ENCODE measurements at regions not wholly inside any gene's neighbourhood (a gene's known extent, or its start where the extent isn't known, plus 50 kb on each side); places are given as distances from the start of the nearest gene placed in this dataset.

DNA sequence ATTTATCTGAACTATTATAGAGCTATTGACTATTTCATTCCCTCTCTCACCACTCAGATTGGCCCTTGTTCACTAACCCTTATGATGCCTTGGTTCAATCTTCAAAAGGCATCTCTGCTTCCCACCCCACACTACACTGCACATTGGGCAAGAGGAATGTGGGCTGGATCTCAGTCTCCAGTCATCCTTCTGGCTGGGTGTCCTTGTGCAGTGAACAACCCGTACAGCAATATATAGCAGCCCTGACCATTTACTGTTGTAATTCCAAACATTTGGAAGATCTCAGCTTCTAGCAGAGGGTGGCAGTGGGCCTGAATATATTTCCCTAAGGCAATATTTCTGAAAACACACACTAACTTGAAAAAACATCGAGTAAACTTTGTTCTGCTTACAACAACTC, 199.2 kb upstream of the GDNF start:
- TF ChIP-seq, protein P1, sequence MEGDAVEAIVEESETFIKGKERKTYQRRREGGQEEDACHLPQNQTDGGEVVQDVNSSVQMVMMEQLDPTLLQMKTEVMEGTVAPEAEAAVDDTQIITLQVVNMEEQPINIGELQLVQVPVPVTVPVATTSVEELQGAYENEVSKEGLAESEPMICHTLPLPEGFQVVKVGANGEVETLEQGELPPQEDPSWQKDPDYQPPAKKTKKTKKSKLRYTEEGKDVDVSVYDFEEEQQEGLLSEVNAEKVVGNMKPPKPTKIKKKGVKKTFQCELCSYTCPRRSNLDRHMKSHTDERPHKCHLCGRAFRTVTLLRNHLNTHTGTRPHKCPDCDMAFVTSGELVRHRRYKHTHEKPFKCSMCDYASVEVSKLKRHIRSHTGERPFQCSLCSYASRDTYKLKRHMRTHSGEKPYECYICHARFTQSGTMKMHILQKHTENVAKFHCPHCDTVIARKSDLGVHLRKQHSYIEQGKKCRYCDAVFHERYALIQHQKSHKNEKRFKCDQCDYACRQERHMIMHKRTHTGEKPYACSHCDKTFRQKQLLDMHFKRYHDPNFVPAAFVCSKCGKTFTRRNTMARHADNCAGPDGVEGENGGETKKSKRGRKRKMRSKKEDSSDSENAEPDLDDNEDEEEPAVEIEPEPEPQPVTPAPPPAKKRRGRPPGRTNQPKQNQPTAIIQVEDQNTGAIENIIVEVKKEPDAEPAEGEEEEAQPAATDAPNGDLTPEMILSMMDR (IDR thresholded peaks at IDR 0.05; ENCODE audit: insufficient read depth, missing control alignments) = no peak
- no peak for DNase-seq (ENCODE audit: insufficient read length, low spot score)
- no peak for FAIRE-seq

DNA sequence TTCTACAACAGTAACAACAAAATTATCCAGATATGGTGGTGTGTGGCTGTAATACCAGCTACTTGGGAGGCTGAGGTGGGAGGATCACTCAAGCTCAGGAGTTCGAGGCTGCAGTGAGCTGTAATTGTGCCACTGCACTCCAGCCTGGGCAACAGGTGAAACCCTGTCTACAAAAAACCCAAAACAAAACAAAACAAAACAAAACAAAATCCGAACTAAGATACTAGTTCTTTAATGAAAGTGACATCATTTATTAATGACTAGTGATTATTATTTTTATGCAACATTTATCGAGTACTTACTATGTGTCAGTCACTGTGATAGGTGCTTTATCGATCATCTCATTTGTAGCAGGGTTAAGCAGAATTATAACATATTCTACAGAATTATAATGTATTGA, 196.9 kb upstream of the GDNF start:
- FAIRE-seq (no peak), DNase-seq (ENCODE audit: insufficient read length, low spot score) (no peak)
- TF ChIP-seq, protein P1 (IDR thresholded peaks at IDR 0.05; ENCODE audit: insufficient read depth, missing control alignments) = no peak

DNA sequence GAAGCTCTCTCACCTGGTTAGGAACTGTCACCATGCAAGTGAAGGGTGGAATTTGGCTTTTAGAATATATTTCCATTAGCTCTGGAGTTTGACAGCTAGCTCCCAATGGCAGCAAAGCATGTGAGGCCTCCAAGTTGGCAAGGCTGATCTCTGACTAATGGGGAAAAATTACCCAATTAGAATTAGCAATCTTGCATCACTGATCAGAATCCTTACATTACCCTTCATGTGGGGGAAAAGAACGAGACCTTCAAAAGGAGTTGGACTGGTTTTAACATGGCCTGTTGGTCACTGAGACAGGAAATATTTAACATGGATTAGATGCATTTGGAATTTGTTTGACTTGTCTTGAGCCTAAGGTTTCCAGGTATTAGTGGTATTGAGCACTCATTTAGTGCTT, 192.3 kb upstream of the GDNF start:
- FAIRE-seq (no peak), DNase-seq (ENCODE audit: insufficient read length, low spot score) (no peak)
- TF ChIP-seq, protein P1 (IDR thresholded peaks at IDR 0.05; ENCODE audit: insufficient read depth, missing control alignments) = no peak

DNA sequence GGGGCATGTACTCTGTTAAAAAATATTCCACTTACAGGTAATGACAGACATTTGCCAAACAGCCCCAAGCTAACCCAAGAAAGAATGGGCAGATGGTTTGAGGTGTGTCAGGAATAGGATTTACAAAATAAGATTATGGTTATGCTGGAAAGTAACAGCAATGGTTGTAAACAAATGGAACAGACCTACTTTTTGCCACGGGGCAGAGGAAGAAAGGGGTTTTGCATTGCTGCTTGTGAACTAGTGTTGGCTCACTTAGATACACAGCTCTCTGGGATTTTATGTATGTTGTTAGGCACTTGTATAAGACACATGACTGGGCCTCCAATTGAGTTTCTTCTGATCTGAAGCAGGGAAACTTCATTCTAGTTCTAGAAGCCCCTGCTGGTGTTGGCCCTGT, 191.5 kb upstream of the GDNF start:
- TF ChIP-seq, protein P1 (IDR thresholded peaks at IDR 0.05; ENCODE audit: insufficient read depth, missing control alignments) = no peak
- FAIRE-seq (no peak), DNase-seq (ENCODE audit: insufficient read length, low spot score) (no peak)

DNA sequence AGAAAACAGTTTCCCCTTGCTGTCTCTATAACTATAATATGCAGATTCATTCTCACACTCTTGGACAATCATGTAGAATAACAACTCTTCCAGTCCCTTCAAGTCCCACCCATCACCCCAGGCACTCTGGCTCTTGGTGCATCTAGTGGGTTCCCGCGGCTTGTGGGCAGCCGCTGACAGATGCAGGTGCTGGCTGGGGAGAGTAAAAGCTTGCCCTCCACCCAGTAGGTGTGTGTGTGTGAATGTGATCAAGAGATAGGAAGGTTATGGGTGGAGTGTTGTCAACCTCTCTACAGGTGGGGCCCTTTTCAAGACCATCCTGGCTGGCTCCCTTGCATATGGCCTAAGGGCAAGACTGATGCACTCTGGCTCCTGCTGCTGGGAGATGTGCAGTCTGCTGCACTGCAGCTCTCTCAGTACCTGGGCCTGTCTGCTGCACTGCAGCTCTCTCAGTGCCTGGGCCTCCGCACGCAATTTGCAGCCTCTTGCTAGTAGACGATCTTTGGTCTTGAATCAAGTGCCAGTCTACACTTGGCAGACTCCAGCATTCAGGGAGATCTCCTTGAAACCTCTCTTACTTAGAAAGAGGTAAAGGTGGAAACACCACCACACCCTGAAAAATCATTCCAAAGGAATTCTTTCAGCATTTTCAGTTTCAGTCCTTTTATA, 189.7 kb upstream of the GDNF start:
- TF ChIP-seq, protein P1 (IDR thresholded peaks at IDR 0.05; ENCODE audit: insufficient read depth, missing control alignments) = no peak
- no peak for DNase-seq (ENCODE audit: insufficient read length, low spot score)
- FAIRE-seq = no peak

DNA sequence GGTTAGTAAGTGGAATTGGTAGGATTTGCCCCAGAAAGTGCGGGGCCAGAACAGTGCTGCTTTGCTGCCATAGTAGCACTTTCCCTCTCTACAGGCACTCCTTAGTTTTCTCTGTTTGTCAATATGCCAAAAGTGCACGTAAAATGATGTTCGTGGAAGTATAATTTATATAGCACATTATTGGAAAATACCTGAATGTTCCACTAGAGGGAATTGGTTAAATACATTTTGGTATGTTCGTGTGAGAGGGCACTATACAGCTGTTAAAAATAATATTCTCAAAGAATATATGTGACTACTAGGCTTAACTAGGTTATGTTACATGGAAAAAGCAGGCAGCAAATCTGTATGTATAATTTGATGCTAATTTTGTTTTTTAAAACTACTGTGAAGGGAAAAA, 184.0 kb upstream of the GDNF start:
- DNase-seq (ENCODE audit: insufficient read length, low spot score) (no peak), FAIRE-seq (no peak)
- TF ChIP-seq, protein P1 (IDR thresholded peaks at IDR 0.05; ENCODE audit: insufficient read depth, missing control alignments) = peak; percentile 15

DNA sequence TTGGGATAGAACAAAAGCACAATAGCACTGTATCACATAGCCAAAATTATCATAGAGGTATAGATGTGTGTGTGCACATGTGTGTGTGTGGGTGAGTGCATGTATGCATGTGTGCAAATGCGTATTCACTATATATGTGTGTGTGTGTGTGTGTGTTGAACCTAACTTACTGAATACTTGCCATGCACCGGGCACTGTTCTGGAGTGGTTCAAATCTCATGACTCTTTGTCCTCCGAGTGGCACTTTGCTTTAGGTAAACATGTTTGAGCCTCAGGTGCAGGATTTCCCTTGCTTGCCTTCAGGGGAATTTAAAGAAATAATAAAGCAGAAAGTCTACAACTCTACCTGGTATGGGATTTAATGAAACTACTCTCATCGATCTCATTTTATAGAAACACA, 183.5 kb upstream of the GDNF start:
- TF ChIP-seq, protein P1 (IDR thresholded peaks at IDR 0.05; ENCODE audit: insufficient read depth, missing control alignments) = no peak
- DNase-seq (ENCODE audit: insufficient read length, low spot score) (no peak), FAIRE-seq (no peak)

Data from D721Med (cell line).